ENCODE measurements at regions not wholly inside any gene's neighbourhood (a gene's known extent, or its start where the extent isn't known, plus 50 kb on each side); places are given as distances from the start of the nearest gene placed in this dataset.

GRCh38 chrX:10021461-10022272, 54.5 kb downstream of the CLDN34 start:
- no peak for DNase-seq (ENCODE audit: low read depth in 2 of 2)

DNA sequence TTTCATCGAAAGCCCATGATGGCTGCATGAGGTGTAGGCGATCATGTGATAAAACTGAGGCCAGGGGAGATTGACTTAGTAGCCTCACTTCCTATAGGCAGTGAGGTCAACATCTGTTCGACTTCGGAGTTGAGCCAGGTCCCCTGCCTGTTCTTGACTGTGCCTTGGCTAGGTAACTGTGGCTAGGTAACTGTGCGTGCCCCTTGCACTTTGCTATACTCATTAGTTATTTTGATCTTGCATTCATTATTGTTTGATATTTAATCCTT, 55.0 kb downstream of the CLDN34 start:
- DNase-seq (ENCODE audit: low read depth in 2 of 2): no peak

DNA sequence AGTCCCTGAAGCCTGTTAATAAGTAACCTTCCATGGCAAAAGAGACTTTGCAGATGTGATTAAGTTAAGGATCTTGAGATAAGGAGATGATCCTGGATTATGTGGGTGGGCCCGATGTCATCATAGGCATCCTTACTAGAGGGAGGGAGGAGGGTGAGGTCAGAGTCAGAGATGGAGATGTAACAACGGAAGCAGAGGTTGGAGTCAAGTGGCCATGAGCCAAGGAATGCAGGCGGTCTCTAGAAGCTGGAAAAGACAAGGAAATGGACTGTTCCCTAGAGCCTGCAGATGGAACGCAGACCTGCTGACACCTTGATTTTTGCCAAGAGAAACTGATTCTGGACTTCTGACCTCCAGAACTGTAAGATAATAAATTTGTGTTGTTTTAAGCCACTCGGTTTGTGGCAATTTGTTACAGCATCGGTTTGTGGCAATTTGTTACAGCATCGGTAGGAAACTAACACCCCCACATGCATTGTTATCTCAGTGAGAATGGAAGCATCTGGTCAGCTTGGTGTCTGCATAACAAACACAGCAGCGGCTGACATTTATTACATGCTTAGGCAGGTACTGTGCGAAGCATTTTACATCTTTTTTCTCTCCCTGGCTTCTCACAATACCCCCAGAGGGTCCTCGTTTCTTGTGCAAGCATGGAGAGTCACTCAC, 55.6 kb downstream of the CLDN34 start:
- no peak for DNase-seq (ENCODE audit: low read depth in 2 of 2)

- no peak for DNase-seq (ENCODE audit: low read depth in 2 of 2)
Measured at GRCh38 chrX:10023821-10024220, 56.7 kb downstream of the CLDN34 start.

GRCh38 chrX:10025742-10026493, 58.8 kb downstream of the CLDN34 start:
- DNase-seq (ENCODE audit: low read depth in 2 of 2): no peak

DNA sequence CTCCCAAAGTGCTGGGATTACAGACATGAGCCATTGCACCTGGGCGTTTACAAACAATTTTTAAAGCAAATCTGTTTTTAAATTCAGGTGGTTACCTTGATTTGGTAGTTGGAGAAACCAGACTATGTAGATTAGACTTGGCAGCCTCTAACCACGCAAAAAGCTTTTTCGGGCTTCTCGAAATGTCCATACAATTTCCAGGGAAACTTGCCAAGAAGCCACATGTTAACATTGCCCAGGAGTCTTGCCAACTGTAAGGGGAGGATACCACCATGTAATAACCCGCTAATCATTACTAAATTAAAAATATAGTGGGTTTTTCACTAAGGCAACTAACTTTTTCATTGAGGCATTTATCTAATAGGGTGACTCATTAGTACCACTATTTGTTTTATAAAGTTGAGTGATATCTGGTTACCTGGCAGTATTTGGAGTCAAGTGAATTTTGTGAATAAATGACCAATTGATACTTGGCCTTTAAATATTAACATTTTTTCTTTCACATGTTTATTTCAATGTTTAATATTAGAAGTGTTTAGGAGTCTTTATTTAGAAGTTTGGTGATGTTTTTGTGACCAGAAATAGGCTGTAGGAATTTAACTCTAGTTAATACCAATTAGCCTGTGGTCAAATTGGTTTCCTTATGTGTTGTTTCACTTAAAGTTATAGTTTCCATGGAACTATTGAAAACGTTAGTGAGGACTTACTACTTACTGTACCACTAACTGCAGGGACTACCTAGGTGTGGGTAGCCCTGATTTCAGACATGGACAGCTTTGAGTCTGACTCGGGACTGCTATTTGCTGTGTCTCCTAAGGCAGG, 61.3 kb downstream of the CLDN34 start:
- no peak for DNase-seq (ENCODE audit: low read depth in 2 of 2)

- no peak for DNase-seq (ENCODE audit: low read depth in 2 of 2)
Measured at GRCh38 chrX:10030570-10030969, 63.4 kb downstream of the CLDN34 start.

DNA sequence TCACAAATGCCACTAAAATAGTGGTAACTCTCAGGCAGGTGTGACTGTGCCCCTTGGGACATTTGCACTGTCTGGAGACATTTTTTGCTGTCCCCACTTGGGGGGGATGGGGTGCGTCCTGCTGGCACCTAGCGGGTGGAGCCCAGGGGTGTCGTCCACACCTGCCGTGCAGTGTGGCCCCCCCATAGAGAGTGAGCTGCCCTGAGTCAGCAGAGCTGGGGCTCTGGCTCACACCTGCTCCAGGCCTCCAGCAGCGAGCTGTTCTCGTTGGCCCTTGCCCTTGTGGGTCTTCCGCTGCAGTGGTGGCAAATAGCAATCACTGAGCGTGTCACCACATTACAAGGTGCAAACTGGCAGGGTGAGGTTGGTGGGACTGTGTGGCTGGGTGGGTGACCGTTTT, 64.6 kb downstream of the CLDN34 start:
- no peak for DNase-seq (ENCODE audit: low read depth in 2 of 2)

DNA sequence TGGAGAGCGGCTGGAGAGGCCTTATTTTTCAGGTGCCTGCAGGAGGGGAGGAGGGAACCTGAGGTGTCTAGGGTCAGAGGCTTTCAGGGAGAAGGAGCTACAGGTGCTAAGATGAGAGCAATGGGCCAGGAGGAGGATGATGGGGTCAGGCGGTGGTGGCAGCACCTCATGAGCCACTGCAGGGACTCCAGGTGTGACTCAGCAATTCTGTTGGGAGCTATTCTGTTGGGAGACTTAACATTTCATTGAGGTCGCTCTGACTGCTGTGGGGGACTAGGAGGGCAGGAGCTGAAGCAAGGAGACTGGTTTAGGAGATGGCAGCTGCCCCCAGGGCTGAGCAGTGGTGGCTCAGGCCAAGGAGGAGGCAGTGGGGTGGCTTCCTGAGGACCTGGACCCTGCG, 65.0 kb downstream of the CLDN34 start:
- no peak for DNase-seq (ENCODE audit: low read depth in 2 of 2)

- DNase-seq (ENCODE audit: low read depth in 2 of 2): no peak
Measured at GRCh38 chrX:10033375-10034007, 66.3 kb downstream of the CLDN34 start.

- no peak for DNase-seq (ENCODE audit: low read depth in 2 of 2)
Measured at GRCh38 chrX:10034740-10035260, 67.6 kb downstream of the CLDN34 start.

GRCh38 chrX:10038585-10038984, 71.4 kb downstream of the CLDN34 start:
- no peak for DNase-seq (ENCODE audit: low read depth in 2 of 2)

DNA sequence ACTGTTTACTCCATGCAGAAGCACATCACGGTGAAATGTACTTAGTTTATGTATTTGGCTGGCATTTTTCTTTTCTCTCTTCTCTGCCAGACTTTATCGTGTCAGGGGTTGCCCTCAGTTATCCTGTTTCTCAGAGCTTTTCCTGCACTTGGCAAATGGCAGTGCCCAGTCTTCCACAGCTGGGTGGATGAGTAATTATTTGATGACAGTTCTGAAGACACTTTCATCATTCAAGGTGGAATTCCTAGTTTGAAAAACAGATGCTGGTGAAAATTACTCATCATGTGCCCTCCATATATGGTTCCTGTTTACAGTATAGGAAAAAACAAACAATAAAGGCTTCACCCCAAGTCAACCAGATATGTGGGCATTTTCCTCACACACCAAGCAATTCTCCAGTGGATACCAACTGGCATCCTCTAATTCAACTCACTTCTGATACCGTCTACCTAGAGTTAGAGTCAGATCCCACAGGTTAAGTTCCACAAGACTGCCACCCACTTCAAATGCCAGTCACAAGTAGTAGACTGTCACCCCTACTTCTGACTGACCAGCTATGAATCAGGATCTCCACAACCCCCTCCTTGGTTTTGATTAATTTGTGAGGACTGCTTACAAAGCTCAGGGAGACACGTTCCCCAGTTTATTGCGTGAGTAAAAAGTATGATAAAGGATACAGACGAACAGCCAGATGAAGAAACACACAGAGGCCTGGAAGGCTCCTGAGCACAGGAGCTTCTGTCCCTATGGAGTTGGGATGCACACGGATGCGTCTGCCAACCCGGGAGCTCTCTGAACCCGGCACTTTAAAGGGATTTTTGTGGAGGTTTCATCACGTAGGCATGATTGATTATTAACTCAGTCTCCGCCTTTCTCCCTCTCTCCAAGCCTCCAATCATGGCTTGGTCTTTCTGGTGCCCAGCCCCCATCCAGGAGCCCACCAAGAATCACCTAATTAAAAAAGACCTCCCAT, 72.9 kb downstream of the CLDN34 start:
- no peak for DNase-seq (ENCODE audit: low read depth in 2 of 2)

- DNase-seq (ENCODE audit: low read depth in 2 of 2): no peak
Measured at GRCh38 chrX:10040961-10041360, 73.8 kb downstream of the CLDN34 start.

GRCh38 chrX:10041383-10041782, 74.2 kb downstream of the CLDN34 start:
- no peak for DNase-seq (ENCODE audit: low read depth in 2 of 2)

DNA sequence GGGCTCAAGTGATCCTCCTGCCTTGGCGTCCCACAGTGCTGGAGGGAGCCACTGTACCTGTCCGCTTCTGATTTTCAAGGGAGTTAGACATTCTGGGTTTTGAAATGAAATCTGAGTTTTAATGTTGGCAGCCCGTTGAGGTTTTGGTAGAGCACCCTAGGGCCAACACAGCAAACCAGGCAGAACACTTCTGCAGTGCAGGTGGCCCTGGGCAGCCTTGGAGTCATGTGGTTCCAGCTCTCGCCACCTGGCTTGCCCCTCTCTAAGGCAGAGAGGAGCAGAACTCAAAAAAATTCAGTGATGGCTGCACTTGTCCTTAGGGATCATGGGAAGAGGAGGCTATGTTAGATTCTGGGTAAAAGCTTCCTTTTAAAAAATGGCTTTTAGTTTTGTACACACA, 74.9 kb downstream of the CLDN34 start:
- DNase-seq (ENCODE audit: low read depth in 2 of 2): no peak

- DNase-seq (ENCODE audit: low read depth in 2 of 2): no peak
Measured at GRCh38 chrX:10043386-10043785, 76.2 kb downstream of the CLDN34 start.

DNA sequence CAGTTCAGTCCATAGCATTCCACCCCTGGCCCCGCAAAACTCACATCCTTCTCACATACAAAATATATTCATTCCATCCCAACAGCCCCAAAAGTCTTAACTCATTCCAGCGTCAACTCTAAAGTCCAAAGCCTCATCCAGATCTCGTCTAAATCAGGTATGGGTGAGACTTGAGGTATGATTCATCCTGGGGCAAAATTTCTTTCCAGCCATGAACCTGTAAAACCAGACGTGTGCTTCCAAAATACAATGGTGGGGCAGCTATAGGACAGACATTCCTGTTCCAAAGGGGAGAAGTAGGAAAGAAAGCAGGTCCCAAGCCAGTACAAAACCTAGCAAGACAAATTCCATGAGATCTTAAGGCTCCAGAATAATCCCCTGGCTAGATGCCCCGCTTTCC, 76.9 kb downstream of the CLDN34 start:
- DNase-seq (ENCODE audit: low read depth in 2 of 2): no peak

- DNase-seq (ENCODE audit: low read depth in 2 of 2): no peak
Measured at GRCh38 chrX:10045327-10046000, 78.3 kb downstream of the CLDN34 start.

- DNase-seq (ENCODE audit: low read depth in 2 of 2): no peak
Measured at GRCh38 chrX:10047133-10047532, 80.0 kb downstream of the CLDN34 start.

All from stimulated activated CD8-positive, alpha-beta memory T cell treated with anti-CD3 and anti-CD28 coated beads, Interleukin-2, amount 100 ng/mL, for 48 hours (primary cell).